GM12865 (cell line): ENCODE measurements at regions not wholly inside any gene's neighbourhood (a gene's known extent, or its start where the extent isn't known, plus 50 kb on each side); places are given as distances from the start of the nearest gene placed in this dataset.

Source experiments
- DNase-seq: peaks from one replicate; pipeline ENCODE4 v3.0.0; 2010; ENCODE audit warnings: low read depth
- H3K4me3 ChIP-seq: 2 replicates; pipeline ENCODE4 v1.5.1; 2011; ENCODE audit warnings: mild to moderate bottlenecking, low read depth, low read length, control low read depth
- CTCF ChIP-seq: IDR thresholded peaks from 2 replicates; pipeline ENCODE4 v1.5.1; 2011; ENCODE audit warnings: low read length, control low read depth, low read depth, inconsistent platforms; ENCODE audit not compliant: insufficient read depth; ENCODE audit errors: missing control alignments

- no peak for DNase-seq
- no peak overlapping the region for H3K4me3 ChIP-seq
- TF ChIP-seq CTCF = no peak
Observed at GRCh38 chr5:135714126-135714894, 120.2 kb upstream of the SLC25A48 start.

- no peak for TF ChIP-seq CTCF
- no peak for DNase-seq
- H3K4me3 ChIP-seq = no peak overlapping the region
Observed at GRCh38 chr5:135713161-135713915, 121.1 kb upstream of the SLC25A48 start.

GRCh38 chr5:135711911-135712310 is 122.6 kb upstream of the SLC25A48 start:
- no peak for DNase-seq
- no peak overlapping the region for H3K4me3 ChIP-seq
- no peak for TF ChIP-seq CTCF

GRCh38 chr5:135710045-135710675 is 124.3 kb upstream of the SLC25A48 start:
- no peak for TF ChIP-seq CTCF
- DNase-seq = no peak
- H3K4me3 ChIP-seq = no peak overlapping the region

GRCh38 chr5:135709208-135709575 is 125.3 kb upstream of the SLC25A48 start:
- no peak for DNase-seq
- TF ChIP-seq CTCF = no peak
- no peak overlapping the region for H3K4me3 ChIP-seq

GRCh38 chr5:135708481-135709207 is 125.8 kb upstream of the SLC25A48 start:
- TF ChIP-seq CTCF = no peak
- DNase-seq = no peak
- H3K4me3 ChIP-seq = no peak overlapping the region
